ENCODE measurements at regions not wholly inside any gene's neighbourhood (a gene's known extent, or its start where the extent isn't known, plus 50 kb on each side); places are given as distances from the start of the nearest gene placed in this dataset.

DNA sequence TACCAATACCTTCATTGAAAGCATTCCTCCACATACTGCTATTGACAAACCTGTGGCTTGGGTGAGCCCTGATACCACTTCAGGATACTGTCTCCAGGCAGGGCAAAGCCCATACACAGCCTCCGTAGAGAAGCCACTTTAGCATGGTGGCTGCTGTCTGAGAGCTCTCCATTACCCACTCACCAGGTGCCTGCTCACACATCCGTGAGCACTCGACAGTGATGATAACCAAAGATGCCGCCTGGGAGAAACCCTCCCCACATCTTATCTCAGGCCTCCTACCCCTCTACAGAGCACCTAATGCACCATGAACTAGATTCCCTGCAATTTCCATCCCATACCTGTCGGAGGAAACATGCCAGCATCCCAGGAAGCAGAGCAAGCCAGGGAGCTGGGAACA, 57.6 kb upstream of the KLHL29 start:
- H3K27me3 Mint-ChIP-seq (ENCODE audit: low read depth) = no peaks in the 10 kb centered on the region; the same call in none of the 2 replicates

DNA sequence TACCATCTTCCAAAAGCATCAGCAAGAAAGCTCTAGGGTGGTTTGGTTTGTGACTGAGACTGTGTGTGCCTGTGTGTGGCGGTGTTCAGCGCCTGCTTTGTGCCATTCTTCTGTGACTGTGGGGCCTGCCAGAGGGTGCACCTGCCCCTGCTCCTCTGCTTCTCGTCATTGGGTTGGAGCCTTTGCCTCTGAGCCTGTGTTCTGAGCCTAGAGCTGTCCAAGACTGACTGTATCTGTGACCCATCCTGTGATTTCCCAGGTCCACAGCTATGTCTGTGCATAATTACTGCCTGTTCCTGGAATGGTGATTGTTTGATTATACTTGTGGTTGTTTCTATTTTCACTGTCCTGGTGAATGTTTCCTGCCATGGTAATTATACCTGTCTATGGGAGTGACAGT, 57.1 kb upstream of the KLHL29 start:
- ChIA-PET POLR2A (no interaction called here), CTCF (interaction anchor here (1.6 to 2.7 kb wide), 2 partner anchors 15 to 128 kb away, joined by 4 to 9 read pairs; no protein-coding TSS in a partner anchor)
- Mint-ChIP-seq H3K27me3 (ENCODE audit: low read depth) (no peaks in the 10 kb centered on the region; the same call in 1 of the 2 replicates), H3K36me3 (no peaks in the 10 kb centered on the region), H3K9me3 (no peaks in the 10 kb centered on the region), H3K4me3 (no peak overlapping the region), H3K27ac (no peak overlapping the region), H3K4me1 (peaks cover 5% of the 10 kb centered on the region; the same call in 1 of the 2 replicates)
- ATAC-seq (no peak), DNase-seq (ENCODE audit: low spot score) (no peak)
- TF ChIP-seq ELF4 (CRISPR knock-in tag; IDR thresholded peaks at IDR 0.05; ENCODE audit: low read depth) = no peak
- no peak for TF ChIP-seq NFE2L1 (CRISPR knock-in tag; IDR thresholded peaks at IDR 0.05)
- TF ChIP-seq, protein P1, sequence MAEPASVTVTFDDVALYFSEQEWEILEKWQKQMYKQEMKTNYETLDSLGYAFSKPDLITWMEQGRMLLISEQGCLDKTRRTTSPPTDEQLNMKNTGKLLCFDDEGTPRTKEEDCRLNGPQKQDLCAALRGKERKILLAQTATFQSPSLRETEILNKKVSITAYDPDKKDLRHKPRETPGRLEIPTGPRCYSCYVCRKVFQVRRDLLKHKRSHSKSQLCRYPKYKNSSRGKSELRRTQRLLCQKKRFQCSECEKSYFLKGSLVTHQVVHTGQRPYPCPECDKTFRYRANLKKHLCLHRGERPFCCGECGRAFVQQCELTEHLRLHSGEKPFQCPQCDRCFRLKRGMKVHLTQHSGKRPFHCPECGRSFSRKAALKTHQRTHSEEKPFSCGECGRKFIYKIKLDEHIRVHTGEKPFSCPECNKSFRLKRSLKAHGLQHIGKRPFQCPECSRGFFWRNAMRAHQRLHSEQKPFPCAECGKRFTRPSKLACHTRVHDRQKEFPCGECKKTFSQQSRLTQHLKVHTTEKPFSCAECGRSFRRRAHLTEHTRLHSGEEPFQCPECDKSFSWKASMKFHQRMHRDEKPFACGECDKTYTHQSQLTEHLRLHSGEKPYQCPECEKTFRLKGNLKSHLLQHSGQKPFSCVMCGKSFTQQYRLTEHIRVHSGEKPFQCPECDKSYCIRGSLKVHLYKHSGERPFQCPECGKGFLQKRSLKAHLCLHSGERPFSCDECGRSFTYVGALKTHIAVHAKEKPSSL (CRISPR knock-in tag; conservative IDR thresholded peaks at IDR 0.05) = no peak
- TF ChIP-seq GABPB1 (CRISPR knock-in tag; IDR thresholded peaks at IDR 0.05) = no peak
- TF ChIP-seq NFYB (CRISPR knock-in tag; conservative IDR thresholded peaks at IDR 0.05; ENCODE audit: low read depth) = no peak
- TF ChIP-seq RELA (CRISPR knock-in tag; IDR thresholded peaks at IDR 0.05; ENCODE audit: borderline replicate concordance) = no peak
- no peak for TF ChIP-seq ZNF396 (CRISPR knock-in tag; IDR thresholded peaks at IDR 0.05; ENCODE audit: borderline replicate concordance)
- TF ChIP-seq TP53 (CRISPR knock-in tag; IDR thresholded peaks at IDR 0.05) = no peak
- no peak for TF ChIP-seq ZNF423 (CRISPR knock-in tag; IDR thresholded peaks at IDR 0.05)
- TF ChIP-seq FOXP1 (CRISPR knock-in tag; IDR thresholded peaks at IDR 0.05; ENCODE audit: borderline replicate concordance) = no peak
- TF ChIP-seq SP1 (CRISPR knock-in tag; conservative IDR thresholded peaks at IDR 0.05) = no peak
- TF ChIP-seq SMAD4 (CRISPR knock-in tag; IDR thresholded peaks at IDR 0.05) = no peak
- TF ChIP-seq TCF7 (CRISPR knock-in tag; IDR thresholded peaks at IDR 0.05; ENCODE audit: low read depth) = no peak
- TF ChIP-seq JUN (CRISPR knock-in tag; IDR thresholded peaks at IDR 0.05) = no peak
- no peak for TF ChIP-seq ATF1 (CRISPR knock-in tag; IDR thresholded peaks at IDR 0.05)
- no peak for TF ChIP-seq ZNF416 (CRISPR knock-in tag; IDR thresholded peaks at IDR 0.05)

More for the DNA sequence above, 57.6 kb upstream of the KLHL29 start:
- no peak for TF ChIP-seq ZNF121 (CRISPR knock-in tag; IDR thresholded peaks at IDR 0.05)
- no peak for TF ChIP-seq TEAD4 (CRISPR knock-in tag; IDR thresholded peaks at IDR 0.05)
- TF ChIP-seq ZNF396 (CRISPR knock-in tag; IDR thresholded peaks at IDR 0.05; ENCODE audit: borderline replicate concordance) = no peak
- TF ChIP-seq, protein P2, sequence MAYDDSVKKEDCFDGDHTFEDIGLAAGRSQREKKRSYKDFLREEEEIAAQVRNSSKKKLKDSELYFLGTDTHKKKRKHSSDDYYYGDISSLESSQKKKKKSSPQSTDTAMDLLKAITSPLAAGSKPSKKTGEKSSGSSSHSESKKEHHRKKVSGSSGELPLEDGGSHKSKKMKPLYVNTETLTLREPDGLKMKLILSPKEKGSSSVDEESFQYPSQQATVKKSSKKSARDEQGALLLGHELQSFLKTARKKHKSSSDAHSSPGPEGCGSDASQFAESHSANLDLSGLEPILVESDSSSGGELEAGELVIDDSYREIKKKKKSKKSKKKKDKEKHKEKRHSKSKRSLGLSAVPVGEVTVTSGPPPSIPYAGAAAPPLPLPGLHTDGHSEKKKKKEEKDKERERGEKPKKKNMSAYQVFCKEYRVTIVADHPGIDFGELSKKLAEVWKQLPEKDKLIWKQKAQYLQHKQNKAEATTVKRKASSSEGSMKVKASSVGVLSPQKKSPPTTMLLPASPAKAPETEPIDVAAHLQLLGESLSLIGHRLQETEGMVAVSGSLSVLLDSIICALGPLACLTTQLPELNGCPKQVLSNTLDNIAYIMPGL (CRISPR knock-in tag; IDR thresholded peaks at IDR 0.05) = no peak
- no peak for TF ChIP-seq CREB1 (CRISPR knock-in tag; IDR thresholded peaks at IDR 0.05)
- TF ChIP-seq ZNF671 (CRISPR knock-in tag; IDR thresholded peaks at IDR 0.05) = no peak
- TF ChIP-seq, protein P3, sequence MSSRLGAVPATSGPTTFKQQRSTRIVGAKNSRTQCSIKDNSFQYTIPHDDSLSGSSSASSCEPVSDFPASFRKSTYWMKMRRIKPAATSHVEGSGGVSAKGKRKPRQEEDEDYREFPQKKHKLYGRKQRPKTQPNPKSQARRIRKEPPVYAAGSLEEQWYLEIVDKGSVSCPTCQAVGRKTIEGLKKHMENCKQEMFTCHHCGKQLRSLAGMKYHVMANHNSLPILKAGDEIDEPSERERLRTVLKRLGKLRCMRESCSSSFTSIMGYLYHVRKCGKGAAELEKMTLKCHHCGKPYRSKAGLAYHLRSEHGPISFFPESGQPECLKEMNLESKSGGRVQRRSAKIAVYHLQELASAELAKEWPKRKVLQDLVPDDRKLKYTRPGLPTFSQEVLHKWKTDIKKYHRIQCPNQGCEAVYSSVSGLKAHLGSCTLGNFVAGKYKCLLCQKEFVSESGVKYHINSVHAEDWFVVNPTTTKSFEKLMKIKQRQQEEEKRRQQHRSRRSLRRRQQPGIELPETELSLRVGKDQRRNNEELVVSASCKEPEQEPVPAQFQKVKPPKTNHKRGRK (CRISPR knock-in tag; IDR thresholded peaks at IDR 0.05; ENCODE audit: borderline replicate concordance) = no peak
- no peak for TF ChIP-seq TP53 (CRISPR knock-in tag; IDR thresholded peaks at IDR 0.05)
- TF ChIP-seq ETV6 (CRISPR knock-in tag; IDR thresholded peaks at IDR 0.05) = no peak
- TF ChIP-seq, protein P4, sequence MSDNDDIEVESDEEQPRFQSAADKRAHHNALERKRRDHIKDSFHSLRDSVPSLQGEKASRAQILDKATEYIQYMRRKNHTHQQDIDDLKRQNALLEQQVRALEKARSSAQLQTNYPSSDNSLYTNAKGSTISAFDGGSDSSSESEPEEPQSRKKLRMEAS (CRISPR knock-in tag; IDR thresholded peaks at IDR 0.05) = no peak
- no peak for TF ChIP-seq RORB (CRISPR knock-in tag; IDR thresholded peaks at IDR 0.05)
- TF ChIP-seq ZBTB43 (CRISPR knock-in tag; IDR thresholded peaks at IDR 0.05) = no peak
- no peak for TF ChIP-seq SMAD4 (CRISPR knock-in tag; IDR thresholded peaks at IDR 0.05)
- no peak for TF ChIP-seq ZNF317 (CRISPR knock-in tag; IDR thresholded peaks at IDR 0.05; ENCODE audit: borderline replicate concordance, low read depth)
- no peak for TF ChIP-seq ATF2 (CRISPR knock-in tag; IDR thresholded peaks at IDR 0.05; ENCODE audit: borderline replicate concordance, low read depth)
- ChIA-PET CTCF (interaction anchor here (2.7 kb wide), 1 partner anchor 14 kb away, joined by 9 read pairs; no protein-coding TSS in a partner anchor), POLR2A (no interaction called here)
- Mint-ChIP-seq H3K27ac (no peak overlapping the region), H3K36me3 (no peaks in the 10 kb centered on the region), H3K9me3 (no peaks in the 10 kb centered on the region), H3K4me3 (no peak overlapping the region), H3K4me1 (peaks cover 5% of the 10 kb centered on the region; the same call in 1 of the 2 replicates)
- ATAC-seq (no peak), DNase-seq (ENCODE audit: low spot score) (no peak)

Data from WTC11 (cell line).